GM10266 (cell line): ENCODE measurements at regions not wholly inside any gene's neighbourhood (a gene's known extent, or its start where the extent isn't known, plus 50 kb on each side); places are given as distances from the start of the nearest gene placed in this dataset.

Experiments used
- DNase-seq: peaks from one replicate; pipeline ENCODE4 v3.0.0; 2012; ENCODE audit errors: extremely low spot score
- TF ChIP-seq, protein P1 (sequence below): IDR thresholded peaks from 2 replicates; pipeline ENCODE4 v1.5.1; 2012; ENCODE audit warnings: mild to moderate bottlenecking, low read depth; ENCODE audit not compliant: control insufficient read depth, insufficient read depth; ENCODE audit errors: missing control alignments

DNA sequence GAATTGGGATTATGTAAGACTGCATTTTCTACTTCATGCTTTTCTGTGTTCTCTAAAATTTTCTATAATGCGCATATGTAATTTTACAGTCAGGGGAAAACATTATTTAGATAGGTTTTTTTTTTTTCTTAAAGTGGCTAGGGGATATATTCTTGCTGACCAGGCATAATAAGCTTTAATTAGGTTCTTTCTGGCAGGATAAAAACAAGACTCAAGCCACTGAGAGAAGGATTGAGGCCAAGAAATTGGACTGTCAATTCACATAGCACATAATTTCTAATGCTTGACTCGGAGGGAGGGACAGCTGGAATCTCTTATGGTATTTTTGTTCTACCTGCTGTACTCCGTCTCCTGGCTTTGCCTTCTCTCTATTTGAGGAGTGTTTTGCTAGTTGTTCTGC, 119.8 kb upstream of the NPVF start:
- TF ChIP-seq, protein P1, sequence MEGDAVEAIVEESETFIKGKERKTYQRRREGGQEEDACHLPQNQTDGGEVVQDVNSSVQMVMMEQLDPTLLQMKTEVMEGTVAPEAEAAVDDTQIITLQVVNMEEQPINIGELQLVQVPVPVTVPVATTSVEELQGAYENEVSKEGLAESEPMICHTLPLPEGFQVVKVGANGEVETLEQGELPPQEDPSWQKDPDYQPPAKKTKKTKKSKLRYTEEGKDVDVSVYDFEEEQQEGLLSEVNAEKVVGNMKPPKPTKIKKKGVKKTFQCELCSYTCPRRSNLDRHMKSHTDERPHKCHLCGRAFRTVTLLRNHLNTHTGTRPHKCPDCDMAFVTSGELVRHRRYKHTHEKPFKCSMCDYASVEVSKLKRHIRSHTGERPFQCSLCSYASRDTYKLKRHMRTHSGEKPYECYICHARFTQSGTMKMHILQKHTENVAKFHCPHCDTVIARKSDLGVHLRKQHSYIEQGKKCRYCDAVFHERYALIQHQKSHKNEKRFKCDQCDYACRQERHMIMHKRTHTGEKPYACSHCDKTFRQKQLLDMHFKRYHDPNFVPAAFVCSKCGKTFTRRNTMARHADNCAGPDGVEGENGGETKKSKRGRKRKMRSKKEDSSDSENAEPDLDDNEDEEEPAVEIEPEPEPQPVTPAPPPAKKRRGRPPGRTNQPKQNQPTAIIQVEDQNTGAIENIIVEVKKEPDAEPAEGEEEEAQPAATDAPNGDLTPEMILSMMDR, result no peak
- no peak for DNase-seq

DNA sequence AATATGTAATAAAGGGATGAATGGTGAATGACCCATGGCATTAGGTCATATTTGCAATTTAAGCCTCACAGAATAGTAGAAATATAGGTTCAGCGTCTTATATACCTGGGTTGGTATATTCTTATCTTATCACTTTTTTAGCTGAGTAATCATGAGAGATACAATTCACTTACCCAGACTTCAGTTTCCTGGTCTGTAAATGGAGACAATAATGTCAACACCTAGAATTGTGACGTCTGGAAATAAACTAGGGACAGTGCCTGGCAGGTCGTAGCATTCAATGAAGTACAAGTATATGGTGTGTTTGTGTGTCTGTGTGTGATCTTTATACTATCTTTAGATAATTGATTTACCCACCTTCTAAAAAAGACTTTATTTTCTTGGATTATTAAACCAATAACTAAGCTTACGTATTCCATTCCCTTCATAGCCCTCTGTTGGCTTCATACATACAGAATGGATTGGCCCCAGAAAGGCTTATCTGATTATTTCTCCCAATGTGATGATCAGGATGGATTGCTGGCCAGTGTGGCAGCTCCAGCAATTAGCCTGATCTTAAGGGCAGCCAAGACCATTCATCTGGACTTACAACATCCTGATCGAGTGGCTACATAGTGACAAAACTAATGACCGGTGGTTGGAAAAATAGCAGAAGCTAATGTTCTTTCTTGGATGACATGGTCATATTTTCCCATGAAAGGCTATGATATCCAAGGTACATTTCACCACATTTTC, 121.2 kb upstream of the NPVF start:
- no peak for DNase-seq

DNA sequence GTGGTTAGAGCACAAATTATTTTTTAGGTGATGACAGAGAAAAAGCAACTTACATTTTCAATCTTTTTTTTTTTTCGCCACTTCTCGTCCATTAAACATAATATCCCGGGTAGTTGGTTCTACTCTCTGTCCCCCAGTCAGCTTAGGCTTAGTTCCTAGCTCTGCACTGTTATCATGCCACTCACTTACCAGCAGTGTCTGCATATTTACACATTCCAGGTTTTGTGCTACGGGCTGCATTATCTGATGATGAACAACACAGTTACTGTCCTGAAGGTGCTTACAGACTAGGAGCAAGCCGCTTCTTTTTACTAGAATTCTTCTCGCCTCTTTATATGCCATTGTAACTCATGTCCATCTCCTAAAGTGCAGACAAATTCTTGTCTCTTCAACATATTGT, 121.8 kb upstream of the NPVF start:
- TF ChIP-seq, protein P1, result no peak
- no peak for DNase-seq

More for the DNA sequence above, 121.2 kb upstream of the NPVF start:
- TF ChIP-seq, protein P1, result no peak

DNA sequence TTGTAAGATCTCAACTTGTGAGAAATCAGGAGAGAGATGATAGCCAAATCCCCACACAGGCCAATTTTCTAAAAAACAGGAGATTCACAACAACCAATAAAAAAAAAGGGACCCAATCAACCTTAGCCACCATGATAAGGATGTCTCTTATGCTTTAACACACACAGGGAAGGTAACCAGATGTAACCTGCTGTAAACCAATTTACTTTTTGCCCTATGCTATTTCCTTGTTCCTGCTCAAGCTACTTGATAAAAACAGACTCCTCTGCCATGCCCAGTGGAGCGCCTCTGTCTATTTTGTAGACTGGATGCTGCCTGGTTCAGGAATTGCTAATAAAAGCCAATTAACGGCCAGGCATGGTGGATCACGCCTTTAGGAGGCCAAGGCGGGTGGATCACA, 123.5 kb upstream of the NPVF start:
- DNase-seq, result no peak
- TF ChIP-seq, protein P1, result no peak

DNA sequence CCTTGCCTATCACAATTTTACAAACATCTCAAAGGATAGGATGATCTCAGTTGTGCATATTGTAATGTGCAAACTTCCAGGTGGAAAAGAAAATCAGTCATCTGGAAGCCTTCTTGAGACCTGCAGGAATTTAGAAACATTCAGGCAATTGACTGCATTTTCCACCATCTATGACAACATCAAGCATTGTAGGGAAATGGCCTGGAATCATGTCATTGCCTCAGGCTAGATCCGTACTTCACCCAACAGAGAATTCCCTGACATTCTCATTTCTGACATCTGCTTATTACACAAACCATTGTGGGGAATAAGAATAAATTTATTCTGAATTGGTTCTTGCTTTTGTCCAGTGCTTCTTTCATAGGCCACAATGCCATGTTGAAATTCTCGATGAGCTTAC, 124.9 kb upstream of the NPVF start:
- TF ChIP-seq, protein P1, result no peak
- DNase-seq, result no peak

DNA sequence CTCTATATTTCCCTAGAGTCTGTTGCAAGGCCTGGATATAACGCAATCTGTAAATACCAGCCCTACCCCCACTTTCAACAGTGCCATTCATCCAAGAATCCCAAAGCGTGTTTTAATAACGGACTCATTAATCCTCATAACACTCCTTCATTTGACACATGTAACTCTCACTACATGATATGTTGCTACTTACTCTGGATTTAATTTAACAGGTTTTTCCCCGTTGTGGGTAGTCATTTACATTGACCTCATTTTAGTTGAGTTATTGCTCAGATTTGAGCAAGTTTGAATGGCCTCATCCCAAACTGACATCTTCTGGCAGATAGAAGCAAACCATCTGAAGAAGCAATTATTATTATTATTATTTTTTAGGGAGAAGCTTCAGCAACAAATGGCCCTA, 125.4 kb upstream of the NPVF start:
- DNase-seq, result no peak

DNA sequence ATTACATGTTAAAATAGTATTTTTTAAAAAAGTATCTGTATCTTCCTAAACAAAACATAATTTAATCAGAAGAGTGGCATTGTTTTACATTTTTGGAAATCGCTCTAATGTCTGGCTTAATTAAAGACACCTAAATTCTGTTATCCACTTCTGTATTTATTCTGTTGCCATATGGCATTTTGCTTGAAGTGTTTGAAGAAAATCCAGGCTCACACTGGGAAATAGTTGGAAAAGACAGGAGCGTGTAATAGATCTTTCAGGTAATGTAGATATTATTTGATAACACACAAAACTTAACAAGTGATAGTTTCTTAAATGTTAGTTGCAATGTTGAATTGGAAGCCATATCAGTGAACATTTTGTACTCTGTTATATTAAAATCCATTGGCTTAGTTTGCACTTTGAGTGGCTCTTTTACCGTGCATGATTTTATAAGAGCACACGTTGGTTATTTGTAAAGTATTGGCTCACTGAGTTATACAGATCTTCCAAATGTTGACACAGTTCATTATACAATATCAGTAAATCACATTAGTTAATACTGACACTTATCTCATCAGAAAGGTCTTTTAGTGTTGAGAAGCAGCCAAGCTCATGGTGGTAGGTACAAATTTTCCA, 128.4 kb upstream of the NPVF start:
- no peak for DNase-seq
- TF ChIP-seq, protein P1, result no peak

More for the DNA sequence above, 125.4 kb upstream of the NPVF start:
- TF ChIP-seq, protein P1, result no peak
